CD4-positive, alpha-beta memory T cell (primary cell): ENCODE measurements at regions not wholly inside any gene's neighbourhood (a gene's known extent, or its start where the extent isn't known, plus 50 kb on each side); places are given as distances from the start of the nearest gene placed in this dataset.

Experiments used
- CTCF ChIA-PET: fragments of 350-600 bp; sonication (Branson Sonifier 250); formaldehyde crosslinking; loops from one replicate; lab custom pipeline; 2021; ENCODE audit warnings: inconsistent platforms; ENCODE audit not compliant: partially characterized antibody; lab: Charles Lee
- POLR2A ChIA-PET: fragments of 350-600 bp; sonication (Branson Sonifier 250); formaldehyde crosslinking; loops from one replicate; lab custom pipeline; 2021; ENCODE audit not compliant: partially characterized antibody; lab: Charles Lee
- DNase-seq, 5 donors: peaks; one replicate each; pipeline versions ENCODE4 v3.0.0 to v3.0.0-alpha.2; 2020 to 2022; ENCODE audit warnings: mixed read lengths in 1 of 5
- H3K27ac ChIP-seq: one replicate; pipeline ENCODE4 v1.7.0; 2013; ENCODE audit warnings: low read depth, low read length
- H3K27me3 ChIP-seq: 2 replicates; pipeline ENCODE4 v1.7.0; 2013; ENCODE audit warnings: mild to moderate bottlenecking, low read length, moderate library complexity; ENCODE audit not compliant: insufficient read depth
- H3K36me3 ChIP-seq: 2 replicates; pipeline ENCODE4 v1.7.0; 2013; ENCODE audit warnings: mild to moderate bottlenecking, low read length, moderate library complexity; ENCODE audit not compliant: insufficient read depth
- H3K4me1 ChIP-seq: 2 replicates; pipeline ENCODE4 v1.7.0; 2013; ENCODE audit warnings: mild to moderate bottlenecking, low read length, moderate library complexity; ENCODE audit not compliant: insufficient read depth
- H3K4me3 ChIP-seq, 2 donors: one replicate each; pipeline ENCODE4 v1.7.0; 2013; ENCODE audit warnings: low read length in 2 of 2, mild to moderate bottlenecking in 1 of 2
- H3K9me3 ChIP-seq, 2 donors: one replicate each; pipeline ENCODE4 v1.7.0; 2013; ENCODE audit warnings: low read length in 2 of 2, control low read depth in 1 of 2; ENCODE audit not compliant: control insufficient read depth in 1 of 2
- H3K27ac Mint-ChIP-seq, 7 donors: one replicate each; pipeline ENCODE4 v1.8.0; 2020 to 2021; ENCODE audit warnings: mixed read lengths in 7 of 7, mild to moderate bottlenecking in 6 of 7, inconsistent platforms in 3 of 7, moderate library complexity in 3 of 7
- H3K27me3 Mint-ChIP-seq, 2 donors: one replicate each; pipeline ENCODE4 v1.8.0; 2020 to 2021; ENCODE audit warnings: mixed read lengths in 2 of 2
- H3K36me3 Mint-ChIP-seq, 2 donors: one replicate each; pipeline ENCODE4 v1.8.0; 2020 to 2021; ENCODE audit warnings: mixed read lengths in 2 of 2, inconsistent platforms in 1 of 2, mild to moderate bottlenecking in 1 of 2
- H3K4me1 Mint-ChIP-seq, 4 donors: one replicate each; pipeline ENCODE4 v1.8.0; 2020 to 2021; ENCODE audit warnings: mixed read lengths in 4 of 4, mild to moderate bottlenecking in 1 of 4
- H3K4me3 Mint-ChIP-seq, 8 donors: one replicate each; pipeline ENCODE4 v1.8.0; 2020 to 2021; ENCODE audit warnings: mixed read lengths in 8 of 8, mild to moderate bottlenecking in 7 of 8, moderate library complexity in 6 of 8, inconsistent platforms in 3 of 8
- H3K9me3 Mint-ChIP-seq, 8 donors: one replicate each; pipeline ENCODE4 v1.8.0; 2020 to 2021; ENCODE audit warnings: mixed read lengths in 8 of 8, mild to moderate bottlenecking in 5 of 8, inconsistent platforms in 3 of 8, moderate library complexity in 1 of 8
- intact Hi-C: fragments of 100-400 bp; cut with micrococcal nuclease; formaldehyde crosslinking; loops from one replicate; pipeline ENCODE4 v1.15.1; 2023

- no peaks in the 10 kb centered on the region for H3K27me3 ChIP-seq
- H3K4me3 ChIP-seq = no peak overlapping the region
- Mint-ChIP-seq H3K36me3 (no peaks in the 10 kb centered on the region), H3K4me1 (no peaks in the 10 kb centered on the region), H3K9me3 (no peaks in the 10 kb centered on the region), H3K4me3 (no peak overlapping the region), H3K27me3 (peaks cover 0 to 5% of the 10 kb centered on the region in 2 donors), H3K27ac (no peak overlapping the region)
- DNase-seq = no peak
- H3K27ac ChIP-seq = no peak overlapping the region
- intact Hi-C loops = no loop called here
- POLR2A ChIA-PET = no interaction called here
- H3K36me3 ChIP-seq = no peaks in the 10 kb centered on the region
- no peaks in the 10 kb centered on the region for H3K9me3 ChIP-seq
- H3K4me1 ChIP-seq = no peaks in the 10 kb centered on the region
- CTCF ChIA-PET = no interaction called here
These were observed 125.5 kb downstream of the SEC61B start for GRCh38 chr9:99347568-99347967.

GRCh38 chr9:99348289-99348688 is 126.2 kb downstream of the SEC61B start:
- Mint-ChIP-seq H3K27me3 (peaks cover 0 to 7% of the 10 kb centered on the region in 2 donors), H3K27ac (no peak overlapping the region), H3K9me3 (no peaks in the 10 kb centered on the region), H3K36me3 (no peaks in the 10 kb centered on the region), H3K4me3 (no peak overlapping the region), H3K4me1 (no peaks in the 10 kb centered on the region)
- intact Hi-C loops = no loop called here
- no peak for DNase-seq
- Histone ChIP-seq H3K9me3 (no peaks in the 10 kb centered on the region), H3K27ac (no peak overlapping the region), H3K4me1 (no peaks in the 10 kb centered on the region), H3K36me3 (no peaks in the 10 kb centered on the region), H3K4me3 (no peak overlapping the region), H3K27me3 (no peaks in the 10 kb centered on the region)
- ChIA-PET POLR2A (no interaction called here), CTCF (no interaction called here)

- no peaks in the 10 kb centered on the region for H3K9me3 Mint-ChIP-seq
These were observed 127.8 kb downstream of the SEC61B start for GRCh38 chr9:99349870-99350269.

GRCh38 chr9:99350461-99350860 is 128.4 kb downstream of the SEC61B start:
- no peak overlapping the region for H3K27ac ChIP-seq
- intact Hi-C loops = no loop called here

More at GRCh38 chr9:99349870-99350269, 127.8 kb downstream of the SEC61B start:
- Histone ChIP-seq H3K4me1 (no peaks in the 10 kb centered on the region), H3K27me3 (no peaks in the 10 kb centered on the region), H3K36me3 (no peaks in the 10 kb centered on the region), H3K9me3 (no peaks in the 10 kb centered on the region), H3K4me3 (no peak overlapping the region), H3K27ac (no peak overlapping the region)
- Mint-ChIP-seq H3K36me3 (no peaks in the 10 kb centered on the region), H3K27ac (no peak overlapping the region), H3K27me3 (peaks cover 0 to 5% of the 10 kb centered on the region in 2 donors), H3K4me3 (no peak overlapping the region), H3K4me1 (no peaks in the 10 kb centered on the region)
- no peak for DNase-seq
- ChIA-PET CTCF (no interaction called here), POLR2A (no interaction called here)
- intact Hi-C loops = no loop called here

GRCh38 chr9:99351647-99352046 is 129.6 kb downstream of the SEC61B start:
- Mint-ChIP-seq H3K27me3 (peaks cover 3 to 4% of the 10 kb centered on the region in 2 donors), H3K9me3 (no peaks in the 10 kb centered on the region), H3K4me3 (no peak overlapping the region), H3K27ac (no peak overlapping the region), H3K36me3 (no peaks in the 10 kb centered on the region), H3K4me1 (no peaks in the 10 kb centered on the region)
- ChIA-PET POLR2A (no interaction called here), CTCF (no interaction called here)
- Histone ChIP-seq H3K27ac (no peak overlapping the region), H3K4me1 (no peaks in the 10 kb centered on the region), H3K36me3 (no peaks in the 10 kb centered on the region), H3K9me3 (no peaks in the 10 kb centered on the region), H3K4me3 (no peak overlapping the region), H3K27me3 (no peaks in the 10 kb centered on the region)
- intact Hi-C loops = no loop called here
- no peak for DNase-seq

More at GRCh38 chr9:99350461-99350860, 128.4 kb downstream of the SEC61B start:
- no peaks in the 10 kb centered on the region for H3K27me3 ChIP-seq
- no peaks in the 10 kb centered on the region for H3K9me3 ChIP-seq
- H3K4me3 ChIP-seq = no peak overlapping the region
- no peak overlapping the region for H3K27ac Mint-ChIP-seq
- H3K36me3 ChIP-seq = no peaks in the 10 kb centered on the region
- H3K4me1 ChIP-seq = no peaks in the 10 kb centered on the region
- POLR2A ChIA-PET = no interaction called here
- DNase-seq = no peak
- H3K36me3 Mint-ChIP-seq = no peaks in the 10 kb centered on the region
- no peaks in the 10 kb centered on the region for H3K9me3 Mint-ChIP-seq
- H3K4me1 Mint-ChIP-seq = no peaks in the 10 kb centered on the region
- CTCF ChIA-PET = no interaction called here
- H3K4me3 Mint-ChIP-seq = no peak overlapping the region
- peaks cover 2 to 3% of the 10 kb centered on the region in 2 donors for H3K27me3 Mint-ChIP-seq

GRCh38 chr9:99352826-99353225 is 130.7 kb downstream of the SEC61B start:
- POLR2A ChIA-PET = no interaction called here
- H3K27me3 Mint-ChIP-seq = peaks cover 3 to 4% of the 10 kb centered on the region in 2 donors
- Histone ChIP-seq H3K9me3 (no peaks in the 10 kb centered on the region), H3K27ac (no peak overlapping the region), H3K36me3 (no peaks in the 10 kb centered on the region), H3K27me3 (no peaks in the 10 kb centered on the region), H3K4me1 (no peaks in the 10 kb centered on the region), H3K4me3 (no peak overlapping the region)
- H3K36me3 Mint-ChIP-seq = no peaks in the 10 kb centered on the region
- H3K27ac Mint-ChIP-seq = no peak overlapping the region
- no peaks in the 10 kb centered on the region for H3K4me1 Mint-ChIP-seq
- intact Hi-C loops = no loop called here
- no peak overlapping the region for H3K4me3 Mint-ChIP-seq
- H3K9me3 Mint-ChIP-seq = no peaks in the 10 kb centered on the region
- no peak for DNase-seq
- CTCF ChIA-PET = no interaction called here

- Histone ChIP-seq H3K27me3 (no peaks in the 10 kb centered on the region), H3K9me3 (no peaks in the 10 kb centered on the region), H3K4me3 (no peak overlapping the region), H3K36me3 (no peaks in the 10 kb centered on the region), H3K4me1 (no peaks in the 10 kb centered on the region), H3K27ac (no peak overlapping the region)
- Mint-ChIP-seq H3K36me3 (no peaks in the 10 kb centered on the region), H3K4me1 (no peaks in the 10 kb centered on the region), H3K27ac (no peak overlapping the region), H3K9me3 (peaks cover 0 to under 1% (median 0%) of the 10 kb centered on the region in 8 donors), H3K27me3 (peaks cover 7 to 8% of the 10 kb centered on the region in 2 donors), H3K4me3 (no peak overlapping the region)
- intact Hi-C loops = no loop called here
- ChIA-PET POLR2A (no interaction called here), CTCF (no interaction called here)
- no peak for DNase-seq
These were observed 131.3 kb downstream of the SEC61B start for GRCh38 chr9:99353408-99353807.

- Histone ChIP-seq H3K27me3 (no peaks in the 10 kb centered on the region), H3K9me3 (no peaks in the 10 kb centered on the region), H3K4me3 (no peak overlapping the region), H3K27ac (no peak overlapping the region), H3K36me3 (no peaks in the 10 kb centered on the region), H3K4me1 (no peaks in the 10 kb centered on the region)
- intact Hi-C loops = no loop called here
- ChIA-PET CTCF (no interaction called here), POLR2A (no interaction called here)
- H3K36me3 Mint-ChIP-seq = no peaks in the 10 kb centered on the region
- no peak overlapping the region for H3K27ac Mint-ChIP-seq
- DNase-seq = no peak
- H3K4me3 Mint-ChIP-seq = no peak overlapping the region
- H3K4me1 Mint-ChIP-seq = no peaks in the 10 kb centered on the region
- H3K27me3 Mint-ChIP-seq = peaks cover 9 to 10% of the 10 kb centered on the region in 2 donors
- peaks cover 0 to 2% (median 0%) of the 10 kb centered on the region in 8 donors for H3K9me3 Mint-ChIP-seq
These were observed 132.0 kb downstream of the SEC61B start for GRCh38 chr9:99354104-99354503.
